HG03135 (cell line): ENCODE measurements at regions not wholly inside any gene's neighbourhood (a gene's known extent, or its start where the extent isn't known, plus 50 kb on each side); places are given as distances from the start of the nearest gene placed in this dataset.

Source experiments
- ATAC-seq: cut with Tn5 transposase; IDR thresholded peaks from one replicate; pipeline ENCODE4 v1.9.1; 2021; ENCODE audit warnings: mild to moderate bottlenecking, moderate library complexity; ENCODE audit not compliant: unreplicated experiment

- ATAC-seq = no peak
These were observed 57.3 kb downstream of the MAF start for GRCh38 chr16:79543219-79543618.

DNA sequence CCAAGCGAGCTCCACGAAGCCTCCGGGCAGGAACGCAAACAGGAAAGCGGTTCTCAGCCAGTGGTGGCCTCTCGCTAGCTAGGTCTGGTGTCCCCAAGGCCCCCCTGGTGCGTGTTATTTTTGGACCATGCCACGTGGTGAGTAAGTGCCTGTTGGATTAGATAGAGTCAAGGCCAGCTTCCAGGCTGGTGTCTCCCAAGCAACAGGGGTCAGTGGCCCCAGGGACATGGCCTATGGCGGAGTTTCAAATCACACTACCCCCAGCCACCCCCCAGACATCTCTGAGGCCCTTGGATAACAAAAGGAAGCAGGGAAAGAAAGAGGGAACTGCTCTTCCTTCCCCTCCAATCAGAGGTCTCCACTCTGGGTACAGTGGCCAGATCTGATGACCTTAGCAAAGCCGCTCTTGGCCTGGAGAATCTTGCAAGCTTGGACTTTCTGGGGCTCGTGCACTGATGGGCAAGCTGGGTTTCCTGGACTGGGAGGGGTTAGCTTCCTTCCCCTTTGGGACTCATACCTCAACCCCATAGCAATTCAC, 58.2 kb downstream of the MAF start:
- ATAC-seq = no peak

DNA sequence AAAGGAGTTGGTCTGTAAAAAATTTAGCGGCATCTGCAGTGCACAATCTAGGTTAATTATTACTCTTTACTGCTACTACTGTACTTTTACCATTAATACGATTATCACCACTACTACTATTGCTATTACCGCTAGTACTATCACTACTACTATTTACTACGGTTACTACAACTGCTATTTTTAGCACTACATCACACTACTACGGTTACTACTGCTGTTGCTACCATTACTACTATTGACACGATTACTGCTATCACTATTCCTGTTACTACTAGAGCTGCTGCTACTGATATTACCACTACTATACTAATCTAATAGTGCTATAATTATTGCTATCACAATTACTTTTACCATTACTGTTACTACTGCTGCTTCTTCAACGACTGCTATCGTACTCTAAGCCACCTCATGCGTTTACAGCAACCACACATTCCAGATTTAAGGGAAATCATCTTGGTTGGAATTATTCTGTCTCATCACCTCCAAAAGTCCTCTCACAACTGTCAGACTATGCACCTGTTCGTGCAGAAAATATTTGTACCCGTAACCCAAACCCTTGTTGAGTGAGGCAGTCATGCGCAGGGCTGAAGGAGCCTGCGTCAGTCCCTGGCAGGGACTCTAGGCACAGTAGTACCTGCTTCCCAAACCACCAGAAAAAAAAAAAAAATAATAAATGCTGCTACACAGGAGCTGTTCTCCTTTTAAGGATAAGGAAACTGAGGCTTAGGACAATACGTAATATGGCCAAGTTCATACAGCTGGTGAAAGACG, 59.5 kb downstream of the MAF start:
- ATAC-seq = no peak

- ATAC-seq = no peak
These were observed 63.0 kb downstream of the MAF start for GRCh38 chr16:79537584-79537983.

DNA sequence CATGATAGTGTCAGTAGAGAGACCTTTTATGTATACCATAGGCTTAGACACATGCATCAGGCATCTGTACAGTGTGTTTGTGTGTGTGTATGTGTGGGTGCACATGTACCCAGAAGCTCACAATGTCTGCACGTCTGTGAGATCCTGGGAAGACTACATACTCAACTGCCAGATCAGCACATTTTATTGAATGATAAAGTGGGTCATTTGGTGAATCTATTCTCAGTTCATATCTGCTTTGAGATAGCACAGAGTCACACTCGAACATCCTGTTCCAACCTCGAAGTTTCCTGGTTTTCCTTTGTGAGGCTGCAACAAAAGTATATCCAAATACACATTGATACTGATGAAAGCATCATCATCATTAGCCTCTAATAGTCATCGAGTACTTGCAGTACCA, 63.6 kb downstream of the MAF start:
- ATAC-seq = no peak

GRCh38 chr16:79535130-79535529, 65.4 kb downstream of the MAF start:
- ATAC-seq = no peak

- no peak for ATAC-seq
These were observed 66.4 kb downstream of the MAF start for GRCh38 chr16:79534143-79534542.

- ATAC-seq = no peak
These were observed 67.2 kb downstream of the MAF start for GRCh38 chr16:79533292-79533691.

DNA sequence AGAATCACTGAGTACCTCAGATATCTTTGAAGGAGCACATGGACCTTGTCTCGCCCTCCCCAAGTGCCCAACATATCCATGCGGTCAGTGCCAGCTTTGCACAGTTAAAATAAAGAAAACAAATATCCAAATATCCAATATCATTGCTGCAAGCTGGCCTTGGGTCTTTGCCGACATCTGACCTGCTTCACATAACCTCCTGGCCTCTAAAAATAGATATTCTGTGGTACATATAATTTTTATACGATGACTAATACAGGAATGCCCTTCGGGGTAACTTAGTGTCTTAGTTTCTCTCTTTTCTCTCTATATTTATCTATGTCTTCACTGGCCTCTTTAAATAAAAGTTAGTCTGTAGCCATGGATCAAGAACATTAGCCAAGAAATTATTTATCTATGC, 67.8 kb downstream of the MAF start:
- ATAC-seq = no peak

DNA sequence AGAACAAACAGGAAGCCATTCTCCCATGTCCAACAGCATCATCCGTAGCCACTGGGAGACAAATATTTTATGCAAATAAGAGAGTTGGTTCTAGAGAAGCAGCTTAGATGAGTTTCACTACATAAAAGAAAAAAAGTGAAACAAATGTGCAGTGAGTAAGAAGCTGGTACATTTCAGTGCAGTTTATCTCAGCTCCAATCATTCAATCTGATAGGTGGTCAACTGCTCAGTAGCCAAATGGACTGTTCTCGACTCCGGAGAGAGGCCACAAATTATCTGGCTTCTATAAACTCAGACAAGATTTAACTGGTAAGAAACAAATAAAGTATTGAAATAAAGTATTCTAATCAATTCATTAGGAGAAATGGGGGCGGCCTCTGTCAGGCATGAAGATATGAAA, 68.3 kb downstream of the MAF start:
- no peak for ATAC-seq

- no peak for ATAC-seq
These were observed 72.2 kb downstream of the MAF start for GRCh38 chr16:79528338-79528737.

DNA sequence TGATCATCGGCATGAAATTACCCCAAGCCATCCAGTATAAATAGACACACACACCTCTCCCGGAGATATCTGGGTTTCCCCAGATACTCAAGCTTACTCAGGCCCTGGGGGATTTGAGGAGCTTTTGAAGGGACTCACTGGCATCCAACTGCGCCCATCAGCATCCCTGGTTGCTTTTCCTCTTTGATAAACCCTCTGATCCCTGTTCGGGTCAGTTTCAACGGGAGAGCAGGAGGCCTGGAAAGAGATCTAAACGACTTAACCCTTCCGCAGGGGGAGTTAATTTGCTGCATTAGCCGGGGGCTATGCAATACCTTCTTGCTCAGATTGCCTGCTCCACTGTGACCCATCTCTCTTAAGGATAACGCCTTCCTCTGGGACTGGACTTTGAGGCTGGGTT, 76.6 kb downstream of the MAF start:
- ATAC-seq = no peak

GRCh38 chr16:79519448-79519847, 81.1 kb downstream of the MAF start:
- ATAC-seq = peak; percentile 59

GRCh38 chr16:79517156-79517555, 83.4 kb downstream of the MAF start:
- ATAC-seq = no peak

DNA sequence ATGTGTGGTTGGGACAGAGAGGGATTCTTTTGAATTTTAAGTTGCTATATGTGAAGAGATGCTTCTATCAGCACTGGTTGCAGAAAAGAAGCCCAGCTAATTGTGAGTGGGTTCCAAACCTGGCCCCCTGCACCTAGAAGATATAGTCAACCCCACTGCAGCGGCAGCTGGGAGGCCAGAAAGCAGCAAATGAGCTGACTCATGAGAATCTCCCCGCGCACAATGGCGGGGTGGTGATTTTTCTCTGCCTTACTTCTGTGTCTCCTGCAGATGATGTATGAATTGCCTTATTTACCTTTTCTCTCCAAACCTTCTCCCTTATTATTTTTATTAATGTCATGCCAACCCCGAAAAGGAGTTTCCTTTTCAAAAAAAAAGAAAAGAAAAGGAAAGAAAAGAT, 89.7 kb downstream of the MAF start:
- no peak for ATAC-seq

DNA sequence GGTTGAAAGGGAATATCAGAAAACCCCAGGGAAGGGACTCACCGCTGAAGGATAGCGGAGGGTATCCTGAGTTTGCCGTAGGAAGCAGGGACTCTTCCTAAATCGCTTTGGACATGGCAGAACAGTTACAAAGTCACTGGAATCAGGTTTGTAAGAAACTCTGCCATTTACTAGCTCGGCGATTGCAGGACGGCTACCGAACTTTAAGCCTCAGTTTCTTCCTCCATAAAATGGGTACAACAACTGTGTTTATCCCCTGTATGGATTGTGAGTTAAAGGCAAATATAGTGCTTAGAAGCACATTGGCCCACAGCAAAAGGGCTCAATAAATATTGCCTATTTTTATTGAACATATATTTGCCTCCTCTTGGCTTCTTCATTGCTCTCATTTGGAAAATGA, 90.6 kb downstream of the MAF start:
- no peak for ATAC-seq

- no peak for ATAC-seq
These were observed 91.3 kb downstream of the MAF start for GRCh38 chr16:79509211-79509631.

GRCh38 chr16:79508294-79508693, 92.2 kb downstream of the MAF start:
- no peak for ATAC-seq

DNA sequence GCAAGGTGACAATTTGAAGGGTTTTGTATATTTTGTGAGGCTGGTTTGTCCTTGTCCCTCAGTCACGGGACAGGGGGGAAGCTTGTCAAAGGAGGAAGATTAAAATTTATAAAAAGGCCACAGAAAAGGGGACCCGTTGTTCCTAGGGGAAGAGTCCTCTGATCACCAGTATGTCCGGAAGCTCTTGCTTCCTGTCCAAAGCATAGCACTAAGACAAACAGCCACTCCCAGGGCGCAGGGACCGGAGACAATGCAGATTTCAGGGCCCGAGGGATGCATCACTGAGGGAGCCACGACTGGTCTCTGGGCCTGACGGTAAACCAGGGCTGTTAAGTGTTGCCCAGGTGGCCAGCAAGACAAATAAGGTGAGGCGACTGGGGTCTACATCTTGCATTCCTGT, 95.2 kb downstream of the MAF start:
- ATAC-seq = no peak

- ATAC-seq = no peak
These were observed 97.0 kb downstream of the MAF start for GRCh38 chr16:79503511-79503910.

- ATAC-seq = no peak
These were observed 99.1 kb downstream of the MAF start for GRCh38 chr16:79501446-79501845.

- no peak for ATAC-seq
These were observed 99.7 kb downstream of the MAF start for GRCh38 chr16:79500866-79501265.

- ATAC-seq = no peak
These were observed 100.3 kb downstream of the MAF start for GRCh38 chr16:79500286-79500685.
